SK-N-SH (cell line): ENCODE measurements at regions not wholly inside any gene's neighbourhood (a gene's known extent, or its start where the extent isn't known, plus 50 kb on each side); places are given as distances from the start of the nearest gene placed in this dataset.

Experiments
- CTCF ChIA-PET: fragments of 300-600, 350-600 bp; formaldehyde crosslinking; extraction: SDS; loops from one replicate; lab custom pipeline; 2021; lab: Yijun Ruan, JAX
- POLR2A ChIA-PET: fragments of 350-600 bp; sonication (Branson Sonifier 250); formaldehyde crosslinking; extraction: SDS; loops from one replicate; lab custom pipeline; 2020; ENCODE audit warnings: antibody characterized with exemption, inconsistent platforms; lab: Yijun Ruan, JAX
- DNase-seq: peaks from one replicate; pipeline ENCODE4 v3.0.0; 2012
- H2AFZ ChIP-seq: fragments of 200-600 bp; sonication (generic); 2 replicates; pipeline ENCODE4 v1.8.1; 2016; ENCODE audit warnings: antibody characterized with exemption, mild to moderate bottlenecking, low read depth
- H3F3A ChIP-seq: fragments of 200-600 bp; sonication (generic); replicated peaks from 2 replicates; pipeline ENCODE3; 2016; ENCODE audit warnings: antibody characterized with exemption, mild to moderate bottlenecking; ENCODE audit not compliant: insufficient read depth
- H3K27ac ChIP-seq, 2 experiments: fragments of 200-500 bp in 1 of 2; fragments of 200-600 bp in 1 of 2; sonication (Bioruptor generic) in 1 of 2; sonication (generic), shearing (Covaris generic) in 1 of 2; 2 replicates each; pipeline versions ENCODE4 v1.5.1 to v1.6.1; 2014 to 2016; ENCODE audit warnings: low read depth in 2 of 2, inconsistent platforms in 1 of 2, low read length in 1 of 2, mild to moderate bottlenecking in 1 of 2, mixed read lengths in 1 of 2
- H3K27me3 ChIP-seq: fragments of 200-600 bp; sonication (generic), shearing (Covaris generic); 2 replicates; pipeline ENCODE4 v1.6.1; 2016; ENCODE audit warnings: mixed run types; ENCODE audit not compliant: insufficient read depth
- H3K36me3 ChIP-seq, 2 experiments: fragments of 200-500 bp in 1 of 2; fragments of 200-600 bp in 1 of 2; sonication (Bioruptor generic) in 1 of 2; sonication (generic) in 1 of 2; replicated peaks in 1 of 2; 2 replicates each; pipeline versions ENCODE3 to v1.5.1; 2014 to 2016; ENCODE audit warnings: low read length in 1 of 2, mild to moderate bottlenecking in 1 of 2; ENCODE audit not compliant: insufficient read depth in 2 of 2, control insufficient read depth in 1 of 2
- H3K4me1 ChIP-seq, 2 experiments: fragments of 200-500 bp in 1 of 2; fragments of 200-600 bp in 1 of 2; sonication (Bioruptor generic) in 1 of 2; sonication (generic), shearing (Covaris generic) in 1 of 2; 2 replicates each; pipeline versions ENCODE4 v1.5.1 to v1.6.1; 2014 to 2016; ENCODE audit warnings: low read depth in 1 of 2, low read length in 1 of 2, mixed run types in 1 of 2; ENCODE audit not compliant: insufficient read depth in 2 of 2, control insufficient read depth in 1 of 2
- H3K4me2 ChIP-seq: fragments of 200-600 bp; sonication (generic), shearing (Covaris generic); 2 replicates; pipeline ENCODE4 v1.6.1; 2017; ENCODE audit warnings: mixed run types
- H3K4me3 ChIP-seq, 2 experiments: fragments of 200-500 bp in 1 of 2; fragments of 200-600 bp in 1 of 2; sonication (Bioruptor generic) in 1 of 2; sonication (generic), shearing (Covaris generic) in 1 of 2; 2 replicates each; pipeline versions ENCODE4 v1.5.1 to v1.8.1; 2014 to 2016; ENCODE audit warnings: low read depth in 2 of 2, inconsistent platforms in 1 of 2, low read length in 1 of 2, mild to moderate bottlenecking in 1 of 2, mixed read lengths in 1 of 2, moderate library complexity in 1 of 2
- H3K79me2 ChIP-seq: fragments of 200-600 bp; sonication (generic); 2 replicates; pipeline ENCODE4 v1.8.1; 2017; ENCODE audit warnings: mild to moderate bottlenecking; ENCODE audit not compliant: insufficient read depth
- H3K9ac ChIP-seq: fragments of 200-600 bp; sonication (generic); 2 replicates; pipeline ENCODE4 v1.6.1; 2017; ENCODE audit warnings: mixed run types
- H3K9me2 ChIP-seq: fragments of 200-600 bp; sonication (generic); 2 replicates; pipeline ENCODE4 v1.6.1; 2017; ENCODE audit warnings: mixed run types
- H3K9me3 ChIP-seq: fragments of 200-600 bp; sonication (generic); 2 replicates; pipeline ENCODE4 v1.6.1; 2017; ENCODE audit warnings: mixed run types, mild to moderate bottlenecking, moderate library complexity
- H4K20me1 ChIP-seq: fragments of 200-600 bp; sonication (generic); 2 replicates; pipeline ENCODE4 v1.6.1; 2017; ENCODE audit warnings: mild to moderate bottlenecking, mixed run types; ENCODE audit not compliant: insufficient read depth
- CHD2 ChIP-seq: fragments of 150-350 bp; IDR thresholded peaks from 2 replicates; pipeline ENCODE4 v1.6.1; 2018; ENCODE audit warnings: low read length; ENCODE audit not compliant: partially characterized antibody
- ELF1 ChIP-seq: IDR thresholded peaks from 2 replicates; pipeline ENCODE4 v1.4.0; 2012
- FOSL2 ChIP-seq: IDR thresholded peaks from 2 replicates; pipeline ENCODE4 v1.4.0; 2012; ENCODE audit warnings: low read depth, mild to moderate bottlenecking, moderate library complexity, borderline replicate concordance
- FOXM1 ChIP-seq: IDR thresholded peaks from 2 replicates; pipeline ENCODE4 v1.4.0; 2012; ENCODE audit warnings: low read depth, mild to moderate bottlenecking
- GATA2 ChIP-seq: sonication (generic); formaldehyde crosslinking; IDR thresholded peaks from 2 replicates; pipeline ENCODE4 v1.5.0; 2020; ENCODE audit warnings: mild to moderate bottlenecking, missing genetic modification reagents
- JUND ChIP-seq: IDR thresholded peaks from 2 replicates; pipeline ENCODE4 v1.4.0; 2012
- MEF2A ChIP-seq: IDR thresholded peaks from 2 replicates; pipeline ENCODE4 v1.4.0; 2012; ENCODE audit warnings: low read depth, borderline replicate concordance
- MXI1 ChIP-seq: IDR thresholded peaks from 2 replicates; pipeline ENCODE4 v1.6.1; 2012; ENCODE audit warnings: mild to moderate bottlenecking, low read depth, low read length, improper control_type of control experiment
- RAD21 ChIP-seq: IDR thresholded peaks from 2 replicates; pipeline ENCODE4 v1.6.1; 2012; ENCODE audit warnings: mild to moderate bottlenecking, low read length
- RCOR1 ChIP-seq: fragments of 150-350 bp; IDR thresholded peaks from 2 replicates; pipeline ENCODE4 v1.6.1; 2017; ENCODE audit warnings: antibody characterized with exemption, low read length
- TCF12 ChIP-seq: IDR thresholded peaks from 2 replicates; pipeline ENCODE4 v1.4.0; 2012
- USF1 ChIP-seq: IDR thresholded peaks from 2 replicates; pipeline ENCODE4 v1.4.0; 2012; ENCODE audit warnings: low read depth, borderline replicate concordance
- WGBS: methylation state at CpG from one replicate; pipeline ENCODE4 v1.1.6; 2017; ENCODE audit warnings: low lambda C conversion rate; 5-methylcytosine and 5-hydroxymethylcytosine counted together
- TF ChIP-seq, protein P1 (sequence below): IDR thresholded peaks from 2 replicates; pipeline ENCODE4 v1.6.1; 2012; ENCODE audit warnings: mild to moderate bottlenecking, low read depth, low read length, moderate library complexity
- TF ChIP-seq, protein P2 (sequence below): fragments of 200-600 bp; sonication (generic); IDR thresholded peaks from 2 replicates; pipeline ENCODE4 v1.6.1; 2017; ENCODE audit warnings: antibody characterized with exemption, mild to moderate bottlenecking, moderate library complexity
- TF ChIP-seq, protein P3 (sequence below): fragments of 150-350 bp; IDR thresholded peaks from 2 replicates; pipeline ENCODE4 v1.6.1; 2017; ENCODE audit warnings: antibody characterized with exemption, low read length, low read depth, borderline replicate concordance

DNA sequence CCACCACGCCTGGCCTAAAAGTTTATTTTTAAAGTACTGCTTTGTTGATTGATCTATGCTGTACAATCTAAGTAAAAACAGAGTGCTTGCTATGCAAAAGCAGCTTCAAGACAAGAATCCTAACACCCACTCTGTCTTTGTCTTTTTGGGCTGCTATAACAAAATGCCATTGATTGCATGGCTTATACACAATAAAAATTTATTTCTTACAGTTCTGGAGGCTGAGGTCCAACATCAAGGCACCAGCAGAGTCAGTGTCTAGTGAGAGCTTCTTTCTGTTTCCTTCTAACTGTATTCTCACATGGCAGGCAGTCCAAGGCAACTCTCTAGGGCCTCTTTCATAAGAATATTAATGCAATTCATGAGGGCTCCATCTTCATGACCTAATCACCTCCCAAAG, 63.6 kb upstream of the GJA5 start:
- ChIA-PET CTCF (interaction anchor here (1.5 kb wide), 1 partner anchor 19 kb away, joined by 3 read pairs; no protein-coding TSS in a partner anchor), POLR2A (no interaction called here)
- H3K9me2 ChIP-seq: no peaks in the 10 kb centered on the region
- H3K36me3 ChIP-seq: no peaks in the 10 kb centered on the region
- DNase-seq: no peak
- no peaks in the 10 kb centered on the region for H3K79me2 ChIP-seq
- H3K9ac ChIP-seq: no peak overlapping the region
- no peaks in the 10 kb centered on the region for H3K4me1 ChIP-seq
- H3K9me3 ChIP-seq: no peaks in the 10 kb centered on the region
- TF ChIP-seq JUND: no peak
- TF ChIP-seq, protein P1, sequence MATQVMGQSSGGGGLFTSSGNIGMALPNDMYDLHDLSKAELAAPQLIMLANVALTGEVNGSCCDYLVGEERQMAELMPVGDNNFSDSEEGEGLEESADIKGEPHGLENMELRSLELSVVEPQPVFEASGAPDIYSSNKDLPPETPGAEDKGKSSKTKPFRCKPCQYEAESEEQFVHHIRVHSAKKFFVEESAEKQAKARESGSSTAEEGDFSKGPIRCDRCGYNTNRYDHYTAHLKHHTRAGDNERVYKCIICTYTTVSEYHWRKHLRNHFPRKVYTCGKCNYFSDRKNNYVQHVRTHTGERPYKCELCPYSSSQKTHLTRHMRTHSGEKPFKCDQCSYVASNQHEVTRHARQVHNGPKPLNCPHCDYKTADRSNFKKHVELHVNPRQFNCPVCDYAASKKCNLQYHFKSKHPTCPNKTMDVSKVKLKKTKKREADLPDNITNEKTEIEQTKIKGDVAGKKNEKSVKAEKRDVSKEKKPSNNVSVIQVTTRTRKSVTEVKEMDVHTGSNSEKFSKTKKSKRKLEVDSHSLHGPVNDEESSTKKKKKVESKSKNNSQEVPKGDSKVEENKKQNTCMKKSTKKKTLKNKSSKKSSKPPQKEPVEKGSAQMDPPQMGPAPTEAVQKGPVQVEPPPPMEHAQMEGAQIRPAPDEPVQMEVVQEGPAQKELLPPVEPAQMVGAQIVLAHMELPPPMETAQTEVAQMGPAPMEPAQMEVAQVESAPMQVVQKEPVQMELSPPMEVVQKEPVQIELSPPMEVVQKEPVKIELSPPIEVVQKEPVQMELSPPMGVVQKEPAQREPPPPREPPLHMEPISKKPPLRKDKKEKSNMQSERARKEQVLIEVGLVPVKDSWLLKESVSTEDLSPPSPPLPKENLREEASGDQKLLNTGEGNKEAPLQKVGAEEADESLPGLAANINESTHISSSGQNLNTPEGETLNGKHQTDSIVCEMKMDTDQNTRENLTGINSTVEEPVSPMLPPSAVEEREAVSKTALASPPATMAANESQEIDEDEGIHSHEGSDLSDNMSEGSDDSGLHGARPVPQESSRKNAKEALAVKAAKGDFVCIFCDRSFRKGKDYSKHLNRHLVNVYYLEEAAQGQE: no peak
- TF ChIP-seq MEF2A: no peak
- TF ChIP-seq, protein P2, sequence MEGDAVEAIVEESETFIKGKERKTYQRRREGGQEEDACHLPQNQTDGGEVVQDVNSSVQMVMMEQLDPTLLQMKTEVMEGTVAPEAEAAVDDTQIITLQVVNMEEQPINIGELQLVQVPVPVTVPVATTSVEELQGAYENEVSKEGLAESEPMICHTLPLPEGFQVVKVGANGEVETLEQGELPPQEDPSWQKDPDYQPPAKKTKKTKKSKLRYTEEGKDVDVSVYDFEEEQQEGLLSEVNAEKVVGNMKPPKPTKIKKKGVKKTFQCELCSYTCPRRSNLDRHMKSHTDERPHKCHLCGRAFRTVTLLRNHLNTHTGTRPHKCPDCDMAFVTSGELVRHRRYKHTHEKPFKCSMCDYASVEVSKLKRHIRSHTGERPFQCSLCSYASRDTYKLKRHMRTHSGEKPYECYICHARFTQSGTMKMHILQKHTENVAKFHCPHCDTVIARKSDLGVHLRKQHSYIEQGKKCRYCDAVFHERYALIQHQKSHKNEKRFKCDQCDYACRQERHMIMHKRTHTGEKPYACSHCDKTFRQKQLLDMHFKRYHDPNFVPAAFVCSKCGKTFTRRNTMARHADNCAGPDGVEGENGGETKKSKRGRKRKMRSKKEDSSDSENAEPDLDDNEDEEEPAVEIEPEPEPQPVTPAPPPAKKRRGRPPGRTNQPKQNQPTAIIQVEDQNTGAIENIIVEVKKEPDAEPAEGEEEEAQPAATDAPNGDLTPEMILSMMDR: no peak
- TF ChIP-seq RCOR1: no peak
- TF ChIP-seq, protein P3, sequence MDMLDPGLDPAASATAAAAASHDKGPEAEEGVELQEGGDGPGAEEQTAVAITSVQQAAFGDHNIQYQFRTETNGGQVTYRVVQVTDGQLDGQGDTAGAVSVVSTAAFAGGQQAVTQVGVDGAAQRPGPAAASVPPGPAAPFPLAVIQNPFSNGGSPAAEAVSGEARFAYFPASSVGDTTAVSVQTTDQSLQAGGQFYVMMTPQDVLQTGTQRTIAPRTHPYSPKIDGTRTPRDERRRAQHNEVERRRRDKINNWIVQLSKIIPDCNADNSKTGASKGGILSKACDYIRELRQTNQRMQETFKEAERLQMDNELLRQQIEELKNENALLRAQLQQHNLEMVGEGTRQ: no peak
- no peak for TF ChIP-seq FOSL2
- no peak for TF ChIP-seq USF1
- no peak for TF ChIP-seq MXI1
- TF ChIP-seq CHD2: no peak
- no peak for TF ChIP-seq GATA2 (CRISPR knock-in tag)
- TF ChIP-seq FOXM1: no peak
- TF ChIP-seq ELF1: no peak
- TF ChIP-seq TCF12: no peak
- no peak for TF ChIP-seq RAD21
- H3K27me3 ChIP-seq: no peaks in the 10 kb centered on the region
- WGBS: 0% methylated on average over 1 of the region's 1 CpG
- no peak overlapping the region for H3K4me2 ChIP-seq
- H3K27ac ChIP-seq: no peak overlapping the region
- no peaks in the 10 kb centered on the region for H3F3A ChIP-seq
- H2AFZ ChIP-seq: no peak overlapping the region
- no peak overlapping the region for H3K4me3 ChIP-seq
- no peaks in the 10 kb centered on the region for H4K20me1 ChIP-seq
